ENCODE measurements at regions not wholly inside any gene's neighbourhood (a gene's known extent, or its start where the extent isn't known, plus 50 kb on each side); places are given as distances from the start of the nearest gene placed in this dataset.

DNA sequence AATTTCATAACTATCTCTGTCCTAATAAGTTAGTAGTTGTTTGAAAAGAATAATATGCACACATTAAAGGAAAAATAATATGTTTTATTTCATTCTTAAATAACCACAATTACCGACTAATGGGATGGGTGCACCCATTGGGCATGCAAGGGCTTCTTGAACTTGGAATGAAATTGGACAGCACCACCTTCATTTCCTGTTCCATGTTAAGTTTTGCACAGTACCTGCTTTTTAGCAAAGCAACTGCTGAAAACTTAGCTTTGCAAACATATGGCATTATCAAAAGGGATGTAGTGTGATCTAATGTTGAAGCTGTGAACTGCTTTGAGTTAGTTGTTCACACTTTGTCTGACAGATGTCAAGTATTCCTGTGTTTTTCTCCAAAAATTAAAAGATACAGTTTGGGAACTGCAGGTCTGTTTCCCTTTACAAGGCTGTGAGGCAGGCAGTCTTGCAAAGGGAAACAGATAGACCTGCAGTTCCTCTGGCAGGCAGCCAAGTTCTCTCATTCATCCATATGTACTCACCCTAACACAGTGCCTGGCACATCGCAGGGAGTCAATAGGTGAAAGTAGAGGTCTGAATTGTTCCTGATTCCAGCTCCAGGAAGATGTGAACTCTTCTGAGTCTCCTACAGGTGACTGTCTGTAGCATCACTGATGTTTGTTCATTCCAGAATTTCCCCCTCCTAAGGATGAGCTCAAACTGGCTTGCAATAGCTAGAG, 64.3 kb upstream of the GOLGA8B start:
- ATAC-seq (no peak), FAIRE-seq (peak; percentile 23), DNase-seq (ENCODE audit: low read depth in 1 of 2, low spot score in 1 of 2) (no peak)
- peaks cover 7% of the 10 kb centered on the region; the same call in 1 of the 3 replicates for H3K9me3 ChIP-seq
- no peak overlapping the region for H3K27ac ChIP-seq
- H3K4me1 ChIP-seq, result no peaks in the 10 kb centered on the region
- TF ChIP-seq RCOR1 (IDR thresholded peaks at IDR 0.05; ENCODE audit: low read depth, low read length), result no peak
- 28% methylated on average over 2 of the region's 2 CpGs for WGBS (ENCODE audit: missing lambda C conversion rate)
- H3K4me2 ChIP-seq, result no peak overlapping the region
- CTCF ChIA-PET, result interaction anchor here (0.5 to 1.9 kb wide), 4 partner anchors 15 to 1951 kb away, joined by 3 to 9 read pairs (median 3); no protein-coding TSS in a partner anchor
- no peak overlapping the region for H3K4me3 ChIP-seq
- POLR2A ChIA-PET, result no interaction called here

DNA sequence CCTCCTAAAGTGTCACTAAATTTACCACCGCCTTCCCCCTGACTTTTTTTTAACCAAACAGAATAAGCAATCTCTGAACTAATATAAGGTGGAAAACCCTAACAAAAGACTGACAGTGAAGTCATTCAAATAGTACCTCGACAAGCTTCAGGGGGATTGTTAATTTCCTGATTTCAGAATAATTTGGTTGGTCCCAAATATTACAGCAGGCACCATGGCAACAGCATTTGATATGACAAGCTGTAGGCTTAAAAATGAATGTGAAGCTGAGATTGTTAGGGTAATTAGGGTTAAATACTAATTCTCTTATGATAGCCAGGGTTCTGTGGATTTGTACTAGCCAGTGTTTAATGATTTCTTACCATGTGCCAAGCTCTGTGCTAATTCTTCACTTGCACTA, 63.5 kb upstream of the GOLGA8B start:
- Histone ChIP-seq H3K27ac (no peak overlapping the region), H3K4me3 (no peak overlapping the region), H3K9me3 (peaks cover 7% of the 10 kb centered on the region; the same call in 1 of the 3 replicates), H3K4me2 (no peak overlapping the region), H3K4me1 (no peaks in the 10 kb centered on the region)
- DNase-seq (ENCODE audit: low read depth in 1 of 2, low spot score in 1 of 2) (no peak), ATAC-seq (no peak), FAIRE-seq (no peak)
- TF ChIP-seq FOXS1 (CRISPR knock-in tag; IDR thresholded peaks at IDR 0.05), result no peak
- CTCF ChIA-PET, result interaction anchor here (0.9 to 1.0 kb wide), 2 partner anchors 16 to 24 kb away, joined by 3 read pairs; no protein-coding TSS in a partner anchor
- 36% methylated on average over 2 of the region's 2 CpGs for WGBS (ENCODE audit: missing lambda C conversion rate)
- POLR2A ChIA-PET, result no interaction called here

DNA sequence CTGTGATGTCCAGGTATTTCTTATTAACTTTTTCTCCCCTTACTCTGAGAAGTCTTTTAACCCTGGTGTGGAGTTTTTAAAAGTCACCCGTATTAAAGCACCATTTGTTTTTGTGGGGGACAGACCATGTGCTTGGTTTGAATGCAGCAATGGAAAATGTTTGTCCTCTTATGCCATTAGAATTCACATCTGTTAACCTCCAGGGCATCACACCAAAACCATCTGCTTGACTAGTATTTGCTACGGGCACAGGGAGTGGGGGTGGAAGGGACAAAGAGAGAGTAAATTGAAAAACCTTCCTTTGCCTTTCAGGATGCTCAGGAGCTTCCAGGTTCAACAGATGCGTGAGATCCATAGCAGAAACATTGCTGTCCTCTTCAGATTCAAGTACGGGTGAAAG, 61.4 kb upstream of the GOLGA8B start:
- Histone ChIP-seq H3K9me3 (peaks cover 7% of the 10 kb centered on the region; the same call in 1 of the 3 replicates), H3K4me1 (no peaks in the 10 kb centered on the region), H3K27ac (no peak overlapping the region), H3K4me3 (no peak overlapping the region), H3K4me2 (no peak overlapping the region)
- 24% methylated on average over 4 of the region's 4 CpGs for WGBS (ENCODE audit: missing lambda C conversion rate)
- ChIA-PET CTCF (interaction anchor here (0.8 to 1.4 kb wide), 2 partner anchors 24 to 63 kb away, joined by 3 to 5 read pairs; no protein-coding TSS in a partner anchor), POLR2A (no interaction called here)
- DNase-seq (ENCODE audit: low read depth in 1 of 2, low spot score in 1 of 2) (no peak), ATAC-seq (no peak), FAIRE-seq (no peak)
- no peak for TF ChIP-seq SMC3 (IDR thresholded peaks at IDR 0.05)
- TF ChIP-seq, protein P1, sequence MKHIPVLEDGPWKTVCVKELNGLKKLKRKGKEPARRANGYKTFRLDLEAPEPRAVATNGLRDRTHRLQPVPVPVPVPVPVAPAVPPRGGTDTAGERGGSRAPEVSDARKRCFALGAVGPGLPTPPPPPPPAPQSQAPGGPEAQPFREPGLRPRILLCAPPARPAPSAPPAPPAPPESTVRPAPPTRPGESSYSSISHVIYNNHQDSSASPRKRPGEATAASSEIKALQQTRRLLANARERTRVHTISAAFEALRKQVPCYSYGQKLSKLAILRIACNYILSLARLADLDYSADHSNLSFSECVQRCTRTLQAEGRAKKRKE (CRISPR knock-in tag; IDR thresholded peaks at IDR 0.05; ENCODE audit: low read depth), result no peak
- TF ChIP-seq GATA3 (IDR thresholded peaks at IDR 0.05; ENCODE audit: borderline replicate concordance), result no peak
- TF ChIP-seq TP53 (CRISPR knock-in tag; IDR thresholded peaks at IDR 0.05), result no peak
- no peak for TF ChIP-seq EHF (CRISPR knock-in tag; IDR thresholded peaks at IDR 0.05)
- TF ChIP-seq, protein P2, sequence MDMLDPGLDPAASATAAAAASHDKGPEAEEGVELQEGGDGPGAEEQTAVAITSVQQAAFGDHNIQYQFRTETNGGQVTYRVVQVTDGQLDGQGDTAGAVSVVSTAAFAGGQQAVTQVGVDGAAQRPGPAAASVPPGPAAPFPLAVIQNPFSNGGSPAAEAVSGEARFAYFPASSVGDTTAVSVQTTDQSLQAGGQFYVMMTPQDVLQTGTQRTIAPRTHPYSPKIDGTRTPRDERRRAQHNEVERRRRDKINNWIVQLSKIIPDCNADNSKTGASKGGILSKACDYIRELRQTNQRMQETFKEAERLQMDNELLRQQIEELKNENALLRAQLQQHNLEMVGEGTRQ (IDR thresholded peaks at IDR 0.05), result no peak
- TF ChIP-seq FOSL2 (IDR thresholded peaks at IDR 0.05), result no peak
- TF ChIP-seq FOSL2 (CRISPR knock-in tag; IDR thresholded peaks at IDR 0.05), result no peak
- TF ChIP-seq SREBF2 (IDR thresholded peaks at IDR 0.05), result no peak
- TF ChIP-seq CEBPB (IDR thresholded peaks at IDR 0.05), result no peak
- TF ChIP-seq HOXB13 (CRISPR knock-in tag; IDR thresholded peaks at IDR 0.05; ENCODE audit: low read depth), result no peak
- no peak for TF ChIP-seq JUN (IDR thresholded peaks at IDR 0.05)
- TF ChIP-seq, protein P3, sequence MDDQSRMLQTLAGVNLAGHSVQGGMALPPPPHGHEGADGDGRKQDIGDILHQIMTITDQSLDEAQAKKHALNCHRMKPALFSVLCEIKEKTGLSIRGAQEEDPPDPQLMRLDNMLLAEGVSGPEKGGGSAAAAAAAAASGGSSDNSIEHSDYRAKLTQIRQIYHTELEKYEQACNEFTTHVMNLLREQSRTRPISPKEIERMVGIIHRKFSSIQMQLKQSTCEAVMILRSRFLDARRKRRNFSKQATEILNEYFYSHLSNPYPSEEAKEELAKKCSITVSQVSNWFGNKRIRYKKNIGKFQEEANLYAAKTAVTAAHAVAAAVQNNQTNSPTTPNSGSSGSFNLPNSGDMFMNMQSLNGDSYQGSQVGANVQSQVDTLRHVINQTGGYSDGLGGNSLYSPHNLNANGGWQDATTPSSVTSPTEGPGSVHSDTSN (IDR thresholded peaks at IDR 0.05), result no peak
- TF ChIP-seq MAFK (IDR thresholded peaks at IDR 0.05; ENCODE audit: partially characterized antibody), result no peak
- no peak for TF ChIP-seq NPAS2 (CRISPR knock-in tag; IDR thresholded peaks at IDR 0.05; ENCODE audit: borderline replicate concordance)
- TF ChIP-seq NR3C1 (IDR thresholded peaks at IDR 0.05), result no peak
- TF ChIP-seq NFE2L2 (conservative IDR thresholded peaks at IDR 0.05; ENCODE audit: low read length), result no peak
- TF ChIP-seq CBX8 (IDR thresholded peaks at IDR 0.05), result no peak
- no peak for TF ChIP-seq ZC3H11A (IDR thresholded peaks at IDR 0.05)
- TF ChIP-seq, protein P4, sequence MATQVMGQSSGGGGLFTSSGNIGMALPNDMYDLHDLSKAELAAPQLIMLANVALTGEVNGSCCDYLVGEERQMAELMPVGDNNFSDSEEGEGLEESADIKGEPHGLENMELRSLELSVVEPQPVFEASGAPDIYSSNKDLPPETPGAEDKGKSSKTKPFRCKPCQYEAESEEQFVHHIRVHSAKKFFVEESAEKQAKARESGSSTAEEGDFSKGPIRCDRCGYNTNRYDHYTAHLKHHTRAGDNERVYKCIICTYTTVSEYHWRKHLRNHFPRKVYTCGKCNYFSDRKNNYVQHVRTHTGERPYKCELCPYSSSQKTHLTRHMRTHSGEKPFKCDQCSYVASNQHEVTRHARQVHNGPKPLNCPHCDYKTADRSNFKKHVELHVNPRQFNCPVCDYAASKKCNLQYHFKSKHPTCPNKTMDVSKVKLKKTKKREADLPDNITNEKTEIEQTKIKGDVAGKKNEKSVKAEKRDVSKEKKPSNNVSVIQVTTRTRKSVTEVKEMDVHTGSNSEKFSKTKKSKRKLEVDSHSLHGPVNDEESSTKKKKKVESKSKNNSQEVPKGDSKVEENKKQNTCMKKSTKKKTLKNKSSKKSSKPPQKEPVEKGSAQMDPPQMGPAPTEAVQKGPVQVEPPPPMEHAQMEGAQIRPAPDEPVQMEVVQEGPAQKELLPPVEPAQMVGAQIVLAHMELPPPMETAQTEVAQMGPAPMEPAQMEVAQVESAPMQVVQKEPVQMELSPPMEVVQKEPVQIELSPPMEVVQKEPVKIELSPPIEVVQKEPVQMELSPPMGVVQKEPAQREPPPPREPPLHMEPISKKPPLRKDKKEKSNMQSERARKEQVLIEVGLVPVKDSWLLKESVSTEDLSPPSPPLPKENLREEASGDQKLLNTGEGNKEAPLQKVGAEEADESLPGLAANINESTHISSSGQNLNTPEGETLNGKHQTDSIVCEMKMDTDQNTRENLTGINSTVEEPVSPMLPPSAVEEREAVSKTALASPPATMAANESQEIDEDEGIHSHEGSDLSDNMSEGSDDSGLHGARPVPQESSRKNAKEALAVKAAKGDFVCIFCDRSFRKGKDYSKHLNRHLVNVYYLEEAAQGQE (IDR thresholded peaks at IDR 0.05), result no peak
- TF ChIP-seq, protein P5, sequence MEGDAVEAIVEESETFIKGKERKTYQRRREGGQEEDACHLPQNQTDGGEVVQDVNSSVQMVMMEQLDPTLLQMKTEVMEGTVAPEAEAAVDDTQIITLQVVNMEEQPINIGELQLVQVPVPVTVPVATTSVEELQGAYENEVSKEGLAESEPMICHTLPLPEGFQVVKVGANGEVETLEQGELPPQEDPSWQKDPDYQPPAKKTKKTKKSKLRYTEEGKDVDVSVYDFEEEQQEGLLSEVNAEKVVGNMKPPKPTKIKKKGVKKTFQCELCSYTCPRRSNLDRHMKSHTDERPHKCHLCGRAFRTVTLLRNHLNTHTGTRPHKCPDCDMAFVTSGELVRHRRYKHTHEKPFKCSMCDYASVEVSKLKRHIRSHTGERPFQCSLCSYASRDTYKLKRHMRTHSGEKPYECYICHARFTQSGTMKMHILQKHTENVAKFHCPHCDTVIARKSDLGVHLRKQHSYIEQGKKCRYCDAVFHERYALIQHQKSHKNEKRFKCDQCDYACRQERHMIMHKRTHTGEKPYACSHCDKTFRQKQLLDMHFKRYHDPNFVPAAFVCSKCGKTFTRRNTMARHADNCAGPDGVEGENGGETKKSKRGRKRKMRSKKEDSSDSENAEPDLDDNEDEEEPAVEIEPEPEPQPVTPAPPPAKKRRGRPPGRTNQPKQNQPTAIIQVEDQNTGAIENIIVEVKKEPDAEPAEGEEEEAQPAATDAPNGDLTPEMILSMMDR (IDR thresholded peaks at IDR 0.05), result no peak

Data from A549 (cell line).